ENCODE measurements at regions not wholly inside any gene's neighbourhood (a gene's known extent, or its start where the extent isn't known, plus 50 kb on each side); places are given as distances from the start of the nearest gene placed in this dataset.

- TF ChIP-seq POLR2A (IDR thresholded peaks at IDR 0.05) (no peak), CTCF (IDR thresholded peaks at IDR 0.05) (no peak)
Measured at GRCh38 chr18:78460558-78460957, 519.1 kb upstream of the SALL3 start.

All from heart left ventricle (tissue), 13 donors.